GM18907 (cell line): ENCODE measurements at regions not wholly inside any gene's neighbourhood (a gene's known extent, or its start where the extent isn't known, plus 50 kb on each side); places are given as distances from the start of the nearest gene placed in this dataset.
A peak's percentile ranks its signal among the peaks of the same experiment; 100 is the strongest.
"Not testable (repeated sequence)": the region's sequence is repeated elsewhere in the genome, so short reads cannot be mapped to it uniquely, and the experiment has no call there.

Experiments used
- ATAC-seq: cut with Tn5 transposase; IDR thresholded peaks from one replicate; pipeline ENCODE4 v1.9.1; 2021; ENCODE audit warnings: mild to moderate bottlenecking, moderate library complexity; ENCODE audit not compliant: unreplicated experiment

- not testable (repeated sequence) for ATAC-seq
These were observed 75.6 kb downstream of the MRPL39 start for GRCh38 chr21:25531538-25532250.

- no peak for ATAC-seq
These were observed 78.8 kb downstream of the MRPL39 start for GRCh38 chr21:25528515-25528914.

GRCh38 chr21:25518491-25518911 is 88.8 kb downstream of the MRPL39 start:
- ATAC-seq: no peak

- ATAC-seq: no peak
These were observed 91.5 kb downstream of the MRPL39 start for GRCh38 chr21:25515484-25516405.

- no peak for ATAC-seq
These were observed 93.5 kb downstream of the MRPL39 start for GRCh38 chr21:25513810-25514209.

GRCh38 chr21:25512095-25513081 is 94.9 kb downstream of the MRPL39 start:
- ATAC-seq: no peak

DNA sequence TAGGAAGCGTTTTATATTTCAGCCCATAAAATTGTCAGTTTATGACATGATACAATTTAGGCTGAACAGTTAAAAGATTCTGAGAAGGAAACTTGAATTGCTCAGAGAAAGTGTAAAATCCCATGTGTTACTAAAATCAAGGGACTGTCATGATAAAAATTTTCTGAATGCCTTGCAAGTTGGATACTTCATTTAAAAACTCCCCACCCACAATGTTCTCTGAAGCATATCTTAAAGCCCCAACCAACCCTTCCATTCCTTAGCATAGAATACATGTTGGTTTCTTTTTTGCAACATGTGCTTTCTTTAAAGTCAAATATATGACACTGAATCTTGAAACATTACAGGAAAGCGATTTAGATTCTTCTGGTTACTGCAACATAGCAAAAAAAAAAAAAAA is 97.4 kb downstream of the MRPL39 start:
- ATAC-seq: peak; percentile 55

GRCh38 chr21:25508364-25508763 is 98.9 kb downstream of the MRPL39 start:
- ATAC-seq: no peak

DNA sequence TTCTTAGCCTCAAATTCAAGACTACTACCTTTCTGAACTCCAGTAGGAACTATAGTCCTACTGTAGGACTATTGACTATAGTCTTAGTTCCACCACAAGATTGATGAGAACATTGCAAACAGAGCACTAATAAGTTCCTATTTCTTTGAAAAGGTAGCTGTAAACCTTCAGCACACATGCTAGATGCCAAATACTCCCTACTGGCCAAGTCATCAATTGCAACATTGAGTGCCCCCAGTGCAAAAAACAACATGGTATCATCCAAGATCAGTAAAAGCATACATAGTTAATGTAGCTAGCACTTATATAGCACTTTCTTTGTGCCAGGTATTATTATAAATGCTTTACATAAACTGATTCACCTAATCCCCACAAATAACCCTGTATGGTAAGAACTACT is 99.8 kb downstream of the MRPL39 start:
- peak; percentile 51 for ATAC-seq

- no peak for ATAC-seq
These were observed 100.4 kb downstream of the MRPL39 start for GRCh38 chr21:25506887-25507286.

GRCh38 chr21:25506261-25506660 is 101.0 kb downstream of the MRPL39 start:
- ATAC-seq: no peak

- no peak for ATAC-seq
These were observed 103.3 kb downstream of the MRPL39 start for GRCh38 chr21:25503981-25504380.

DNA sequence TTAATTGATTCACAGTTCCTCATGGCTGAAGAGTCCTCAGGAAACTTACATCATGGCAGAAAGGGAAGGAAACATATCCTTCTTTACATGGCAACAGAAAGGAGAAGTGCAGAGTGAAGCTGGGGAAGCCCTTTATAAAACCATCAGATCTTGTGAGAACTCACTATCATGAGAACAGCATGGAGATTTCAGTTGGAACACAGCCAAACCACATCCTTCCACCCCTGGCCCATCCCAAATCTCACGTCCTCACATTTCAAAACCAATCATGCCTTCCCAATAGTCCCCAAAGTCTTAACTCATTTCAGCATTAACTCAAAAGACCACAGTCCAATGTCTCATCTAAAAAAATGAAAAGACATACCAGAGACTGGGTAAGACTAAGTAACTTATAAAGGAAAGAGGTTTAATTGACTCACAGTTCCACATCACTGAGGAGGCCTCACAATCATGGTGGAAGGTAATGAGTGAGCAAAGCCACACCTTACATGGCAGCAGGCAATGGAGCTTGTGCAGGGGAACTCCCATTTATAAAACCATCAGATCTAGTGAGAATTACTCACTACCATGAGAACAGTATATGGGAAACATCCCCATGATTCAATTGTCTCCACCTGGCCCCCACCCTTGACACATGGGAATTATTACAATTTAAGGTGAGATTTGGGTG is 105.2 kb downstream of the MRPL39 start:
- peak; percentile 80 for ATAC-seq

- ATAC-seq: peak; percentile 13
These were observed 105.8 kb downstream of the MRPL39 start for GRCh38 chr21:25501462-25501861.

DNA sequence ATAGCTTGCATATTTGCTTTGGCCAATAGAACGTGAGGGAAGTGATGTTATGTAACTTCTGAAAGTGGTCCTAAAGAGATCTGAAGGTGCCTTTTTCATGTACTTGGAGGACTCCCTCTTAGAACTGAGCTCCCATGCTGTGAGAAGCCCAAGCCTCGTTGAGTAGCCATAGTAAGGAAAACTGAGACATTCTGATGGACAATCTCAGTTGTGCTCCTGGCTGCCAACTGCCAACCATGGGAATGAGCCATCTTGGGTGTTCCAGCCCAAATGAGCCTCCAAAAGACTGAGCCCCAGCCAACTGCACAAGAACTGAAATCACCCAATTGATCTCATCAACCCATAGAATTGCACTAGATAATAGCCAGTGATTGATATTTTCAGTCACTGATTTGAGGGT is 106.7 kb downstream of the MRPL39 start:
- ATAC-seq: no peak

DNA sequence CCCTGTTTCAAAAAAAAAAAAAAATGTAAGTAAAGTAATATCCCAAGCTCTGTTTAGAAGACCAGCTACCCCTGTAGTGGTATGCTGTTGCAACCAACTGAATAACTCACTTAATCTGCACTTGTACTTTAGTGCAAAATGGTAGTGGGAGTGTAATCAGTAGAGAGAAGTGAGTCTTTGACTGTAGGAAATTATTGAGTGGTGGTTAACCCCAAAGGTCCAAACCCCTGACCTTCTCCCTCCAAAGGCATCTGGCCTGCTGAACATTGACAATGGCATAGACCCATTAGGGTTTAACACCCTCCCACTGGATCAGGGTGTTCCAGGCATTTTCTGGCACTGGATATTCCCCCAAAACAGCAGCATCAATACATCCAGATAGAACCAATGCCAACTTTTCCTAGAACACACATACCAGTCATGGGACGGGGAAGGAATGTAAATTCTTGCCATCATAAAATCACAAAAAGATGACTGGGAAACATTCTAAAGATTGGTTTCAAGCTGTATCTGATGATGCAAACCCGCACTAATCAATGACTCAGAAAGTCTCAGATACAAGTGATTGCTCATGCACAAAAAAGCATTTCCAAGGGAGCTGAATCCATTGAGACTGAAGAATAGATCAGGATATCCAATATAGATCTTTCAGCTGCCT is 110.3 kb downstream of the MRPL39 start:
- peak; percentile 33 for ATAC-seq

GRCh38 chr21:25494804-25495203 is 112.5 kb downstream of the MRPL39 start:
- ATAC-seq: peak; percentile 34

GRCh38 chr21:25493722-25494121 is 113.6 kb downstream of the MRPL39 start:
- ATAC-seq: no peak

DNA sequence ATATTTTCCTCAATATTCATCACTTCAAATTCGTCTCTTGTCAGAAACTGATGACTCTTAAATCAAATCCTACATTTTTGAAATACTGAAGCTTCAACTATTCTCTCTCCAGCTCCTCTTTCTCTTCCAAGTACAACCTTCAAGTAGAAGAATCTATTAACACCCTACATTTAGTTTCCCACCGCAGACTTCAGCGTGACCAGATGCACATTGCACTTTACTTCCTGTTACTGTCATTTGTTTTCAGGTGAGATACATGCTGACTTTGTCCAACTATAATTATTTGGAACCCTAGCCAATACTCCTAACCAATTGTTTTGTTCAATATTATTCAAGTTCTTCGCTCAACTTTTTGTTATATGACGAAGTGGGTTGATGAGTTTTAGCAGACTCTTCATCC is 116.0 kb downstream of the MRPL39 start:
- no peak for ATAC-seq

DNA sequence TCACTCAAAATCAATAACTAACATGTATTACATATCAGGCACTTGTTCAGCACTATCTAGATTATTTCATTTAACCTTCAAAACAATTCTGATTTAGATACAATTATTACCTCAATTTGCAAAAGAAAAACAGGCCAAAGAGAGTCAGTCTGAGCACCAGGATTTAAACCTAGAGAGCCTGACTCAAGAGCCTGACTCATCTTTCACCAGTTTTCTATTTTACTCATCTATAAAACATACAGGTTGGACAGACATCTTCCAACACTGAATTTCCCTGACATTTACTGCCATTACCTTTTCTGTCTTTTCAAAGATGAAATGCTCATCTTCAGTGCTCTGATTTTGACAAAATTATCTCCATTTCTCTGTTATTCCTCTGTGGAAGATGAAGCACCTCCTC is 116.5 kb downstream of the MRPL39 start:
- ATAC-seq: no peak
